ENCODE measurements at regions not wholly inside any gene's neighbourhood (a gene's known extent, or its start where the extent isn't known, plus 50 kb on each side); places are given as distances from the start of the nearest gene placed in this dataset.

DNA sequence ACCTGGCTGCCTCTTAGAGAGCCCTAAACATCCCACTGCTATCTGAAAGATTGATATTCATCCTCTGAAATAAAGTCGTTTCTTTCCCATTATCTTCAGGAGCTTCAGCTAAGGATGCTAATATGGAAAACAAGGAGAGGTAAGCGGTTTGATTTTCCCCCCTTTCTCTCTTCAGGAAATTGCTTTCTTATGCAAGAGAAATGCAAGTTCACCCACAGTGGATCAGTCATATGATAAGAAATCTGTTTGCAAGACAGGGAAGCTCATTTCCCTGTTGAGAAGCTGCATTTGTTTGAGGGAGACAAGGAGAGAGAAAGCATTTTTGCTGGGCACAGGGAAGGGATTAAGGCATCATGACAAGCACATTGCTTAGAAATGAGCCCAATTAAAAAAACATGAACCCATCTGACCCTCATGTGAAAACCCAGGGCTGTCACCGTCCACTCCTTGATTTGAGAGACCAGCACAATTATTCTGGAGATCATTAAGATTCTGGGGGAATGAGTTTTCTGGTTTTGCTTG, 53.7 kb upstream of the BOD1 start:
- H3K4me3 ChIP-seq (ENCODE audit: low read length) = no peak overlapping the region
- no peaks in the 10 kb centered on the region for H3K79me2 ChIP-seq (ENCODE audit: low read length)
- H3K36me3 ChIP-seq (replicated peaks; ENCODE audit: low read depth, low read length) = no peaks in the 10 kb centered on the region
- H3K4me1 ChIP-seq (ENCODE audit: low read length) = peaks cover 6% of the 10 kb centered on the region; the same call in 1 of the 2 replicates
- no peaks in the 10 kb centered on the region for H3K27me3 ChIP-seq (ENCODE audit: low read depth, low read length)
- no peak overlapping the region for H3K9ac ChIP-seq (ENCODE audit: low read length)
- no peaks in the 10 kb centered on the region for H3K9me3 ChIP-seq (ENCODE audit: insufficient read depth, low read length)
- H2AFZ ChIP-seq (ENCODE audit: low read depth, low read length) = no peak overlapping the region
- TF ChIP-seq EZH2phosphoT487 (IDR thresholded peaks at IDR 0.05; ENCODE audit: low read depth) (no peak), CTCF (IDR thresholded peaks at IDR 0.05; ENCODE audit: low read depth, low read length) (no peak)
- H3K4me2 ChIP-seq (ENCODE audit: low read length) = no peak overlapping the region
- no peak overlapping the region for H3K27ac ChIP-seq (ENCODE audit: low read length)
- H4K20me1 ChIP-seq (ENCODE audit: insufficient read depth, low read length) = no peaks in the 10 kb centered on the region

DNA sequence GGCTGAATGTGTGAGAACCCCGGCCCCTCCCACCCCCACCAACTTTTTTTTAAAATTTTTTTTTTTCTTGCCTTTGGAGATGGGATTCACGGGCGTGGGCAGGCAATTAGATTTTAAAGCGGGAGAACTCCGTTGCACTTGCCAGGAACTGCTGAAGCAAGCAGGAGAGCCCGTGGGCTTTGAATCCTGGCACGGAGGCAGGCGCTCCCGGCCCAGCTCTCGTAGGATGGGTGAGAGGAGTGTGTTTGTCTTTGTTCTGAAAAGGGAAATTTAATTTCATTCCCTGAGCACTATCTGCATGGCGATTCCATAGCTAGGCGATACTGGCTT, 54.3 kb upstream of the BOD1 start:
- no peak overlapping the region for H3K4me3 ChIP-seq (ENCODE audit: low read length)
- H3K79me2 ChIP-seq (ENCODE audit: low read length) = no peaks in the 10 kb centered on the region
- no peaks in the 10 kb centered on the region for H3K36me3 ChIP-seq (replicated peaks; ENCODE audit: low read depth, low read length)
- H3K27me3 ChIP-seq (ENCODE audit: low read depth, low read length) = no peaks in the 10 kb centered on the region
- H3K27ac ChIP-seq (ENCODE audit: low read length) = no peak overlapping the region
- no peak overlapping the region for H2AFZ ChIP-seq (ENCODE audit: low read depth, low read length)
- H3K9ac ChIP-seq (ENCODE audit: low read length) = no peak overlapping the region
- TF ChIP-seq CTCF (IDR thresholded peaks at IDR 0.05; ENCODE audit: low read depth, low read length) = no peak
- no peak for TF ChIP-seq EZH2phosphoT487 (IDR thresholded peaks at IDR 0.05; ENCODE audit: low read depth)
- H3K4me2 ChIP-seq (ENCODE audit: low read length) = no peak overlapping the region
- peaks cover 6% of the 10 kb centered on the region; the same call in 1 of the 2 replicates for H3K4me1 ChIP-seq (ENCODE audit: low read length)
- H3K9me3 ChIP-seq (ENCODE audit: insufficient read depth, low read length) = no peaks in the 10 kb centered on the region
- no peaks in the 10 kb centered on the region for H4K20me1 ChIP-seq (ENCODE audit: insufficient read depth, low read length)

DNA sequence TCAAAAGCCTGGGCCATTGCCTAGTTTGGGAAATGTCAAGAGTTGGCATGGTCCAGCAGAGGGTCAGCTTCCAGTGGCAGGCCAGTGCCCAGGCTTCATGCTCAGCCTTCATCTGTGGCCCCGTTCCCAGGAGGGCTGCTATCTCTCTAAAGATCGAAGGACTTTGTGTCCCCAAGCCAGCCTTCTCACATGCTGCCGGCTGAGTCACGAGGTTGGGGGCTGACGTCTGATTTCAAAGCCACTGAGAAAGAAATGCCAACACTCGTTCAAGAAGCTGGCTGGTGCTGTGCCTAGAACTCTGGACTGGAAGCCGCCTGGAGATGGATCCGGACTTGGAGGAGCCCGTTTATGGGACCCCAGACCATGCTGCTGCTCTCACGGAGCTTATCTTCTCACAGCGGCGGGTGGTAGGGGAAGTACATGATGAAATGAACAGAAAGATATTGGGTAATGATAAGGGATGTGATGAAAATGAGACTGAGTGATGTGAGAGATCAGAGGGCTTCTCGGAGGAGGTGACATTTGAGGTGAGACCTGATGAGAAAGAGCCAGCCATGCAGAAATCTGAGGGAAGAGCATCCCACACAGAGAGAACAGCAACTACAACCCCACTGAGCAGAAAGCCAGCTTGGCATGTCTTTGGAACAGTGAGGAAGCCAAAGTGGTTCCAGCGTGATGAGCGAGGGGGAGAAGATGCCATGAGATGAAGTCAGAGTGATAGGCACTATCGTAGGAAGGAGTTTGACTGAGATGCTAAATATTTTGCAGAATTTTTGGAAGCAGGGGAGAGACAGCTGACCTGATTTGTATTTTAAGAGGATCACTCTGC, 54.9 kb upstream of the BOD1 start:
- TF ChIP-seq CTCF (IDR thresholded peaks at IDR 0.05; ENCODE audit: low read depth, low read length) (no peak), EZH2phosphoT487 (IDR thresholded peaks at IDR 0.05; ENCODE audit: low read depth) (no peak)
- Histone ChIP-seq H3K4me3 (ENCODE audit: low read length) (no peak overlapping the region), H3K9me3 (ENCODE audit: insufficient read depth, low read length) (0 out of 2 replicates have a peak, but pooled peaks cover 4% of the 10 kb centered on the region), H4K20me1 (ENCODE audit: insufficient read depth, low read length) (no peaks in the 10 kb centered on the region), H3K79me2 (ENCODE audit: low read length) (no peaks in the 10 kb centered on the region), H3K27ac (ENCODE audit: low read length) (no peak overlapping the region), H3K9ac (ENCODE audit: low read length) (no peak overlapping the region), H2AFZ (ENCODE audit: low read depth, low read length) (no peak overlapping the region), H3K36me3 (replicated peaks; ENCODE audit: low read depth, low read length) (no peaks in the 10 kb centered on the region), H3K4me1 (ENCODE audit: low read length) (peaks cover 6% of the 10 kb centered on the region; the same call in 1 of the 2 replicates), H3K4me2 (ENCODE audit: low read length) (no peak overlapping the region), H3K27me3 (ENCODE audit: low read depth, low read length) (no peaks in the 10 kb centered on the region)

GRCh38 chr5:173672166-173672565, 55.7 kb upstream of the BOD1 start:
- no peaks in the 10 kb centered on the region for H3K79me2 ChIP-seq (ENCODE audit: low read length)
- no peak for TF ChIP-seq CTCF (IDR thresholded peaks at IDR 0.05; ENCODE audit: low read depth, low read length)
- no peak for TF ChIP-seq EZH2phosphoT487 (IDR thresholded peaks at IDR 0.05; ENCODE audit: low read depth)
- H3K4me3 ChIP-seq (ENCODE audit: low read length) = no peak overlapping the region
- no peaks in the 10 kb centered on the region for H3K27me3 ChIP-seq (ENCODE audit: low read depth, low read length)
- no peak overlapping the region for H3K27ac ChIP-seq (ENCODE audit: low read length)
- peaks cover 2% of the 10 kb centered on the region for H3K36me3 ChIP-seq (replicated peaks; ENCODE audit: low read depth, low read length)
- 0 out of 2 replicates have a peak, but pooled peaks cover 4% of the 10 kb centered on the region for H3K9me3 ChIP-seq (ENCODE audit: insufficient read depth, low read length)
- no peaks in the 10 kb centered on the region for H4K20me1 ChIP-seq (ENCODE audit: insufficient read depth, low read length)
- no peak overlapping the region for H3K9ac ChIP-seq (ENCODE audit: low read length)
- peaks cover 7% of the 10 kb centered on the region; the same call in 1 of the 2 replicates for H3K4me1 ChIP-seq (ENCODE audit: low read length)
- no peak overlapping the region for H3K4me2 ChIP-seq (ENCODE audit: low read length)
- no peak overlapping the region for H2AFZ ChIP-seq (ENCODE audit: low read depth, low read length)
